H9 (cell line): ENCODE measurements at regions not wholly inside any gene's neighbourhood (a gene's known extent, or its start where the extent isn't known, plus 50 kb on each side); places are given as distances from the start of the nearest gene placed in this dataset.

Experiments used
- DNase-seq: peaks from one replicate; pipeline ENCODE4 v3.0.0-alpha.2; 2017
- H2AFZ ChIP-seq: one replicate; pipeline ENCODE4 v1.6.1; 2013; ENCODE audit warnings: mild to moderate bottlenecking, low read length, control low read depth, moderate library complexity
- H2AK5ac ChIP-seq: 2 replicates; pipeline ENCODE4 v1.6.1; 2013; ENCODE audit warnings: low read length, control low read depth, mixed read lengths; ENCODE audit not compliant: insufficient read length
- H2BK120ac ChIP-seq: one replicate; pipeline ENCODE4 v1.6.1; 2013; ENCODE audit warnings: low read depth, mild to moderate bottlenecking, low read length, control low read depth, inconsistent platforms; ENCODE audit not compliant: poor library complexity, severe bottlenecking
- H2BK12ac ChIP-seq: 2 replicates; pipeline ENCODE4 v1.6.1; 2013; ENCODE audit warnings: low read length, control low read depth, mixed read lengths, low read depth; ENCODE audit not compliant: insufficient read length
- H2BK15ac ChIP-seq: 2 replicates; pipeline ENCODE4 v1.6.1; 2013; ENCODE audit warnings: low read depth, low read length, control low read depth
- H2BK20ac ChIP-seq: one replicate; pipeline ENCODE4 v1.6.1; 2013; ENCODE audit warnings: low read depth, mild to moderate bottlenecking, low read length, control low read depth, inconsistent platforms; ENCODE audit not compliant: poor library complexity, severe bottlenecking
- H2BK5ac ChIP-seq: 2 replicates; pipeline ENCODE4 v1.6.1; 2013; ENCODE audit warnings: low read length, control low read depth, mixed read lengths; ENCODE audit not compliant: insufficient read length
- H3K14ac ChIP-seq: 2 replicates; pipeline ENCODE4 v1.6.1; 2013; ENCODE audit warnings: low read length, control low read depth; ENCODE audit not compliant: insufficient read depth
- H3K18ac ChIP-seq: 2 replicates; pipeline ENCODE4 v1.6.1; 2013; ENCODE audit warnings: low read depth, mild to moderate bottlenecking, mixed read lengths, low read length, control low read depth; ENCODE audit not compliant: insufficient read length
- H3K23ac ChIP-seq: 2 replicates; pipeline ENCODE4 v1.6.1; 2013; ENCODE audit warnings: low read length, control low read depth, mixed read lengths, low read depth; ENCODE audit not compliant: insufficient read length
- H3K23me2 ChIP-seq: 2 replicates; pipeline ENCODE4 v1.6.1; 2013; ENCODE audit warnings: low read depth, mild to moderate bottlenecking, mixed read lengths, low read length, control low read depth; ENCODE audit not compliant: insufficient read length, poor library complexity, severe bottlenecking
- H3K27ac ChIP-seq: 2 replicates; pipeline ENCODE4 v1.5.1; 2013; ENCODE audit warnings: low read length, control low read depth, mixed read lengths, low read depth; ENCODE audit not compliant: insufficient read length
- H3K27me3 ChIP-seq: 2 replicates; pipeline ENCODE4 v1.6.1; 2013; ENCODE audit warnings: low read length, control low read depth, inconsistent platforms; ENCODE audit not compliant: insufficient read depth
- H3K4ac ChIP-seq: 2 replicates; pipeline ENCODE4 v1.6.1; 2013; ENCODE audit warnings: low read depth, mild to moderate bottlenecking, control low read depth, inconsistent platforms, low read length, moderate library complexity
- H3K4me1 ChIP-seq: 2 replicates; pipeline ENCODE4 v1.6.1; 2013; ENCODE audit warnings: low read length, control low read depth, inconsistent platforms; ENCODE audit not compliant: insufficient read depth
- H3K4me2 ChIP-seq: 2 replicates; pipeline ENCODE4 v1.6.1; 2013; ENCODE audit warnings: low read length, control low read depth, mixed read lengths; ENCODE audit not compliant: insufficient read length, insufficient read depth
- H3K56ac ChIP-seq: 2 replicates; pipeline ENCODE4 v1.6.1; 2013; ENCODE audit warnings: low read depth, mild to moderate bottlenecking, mixed read lengths, low read length, control low read depth; ENCODE audit not compliant: insufficient read length
- H3K79me1 ChIP-seq: 2 replicates; pipeline ENCODE4 v1.6.1; 2013; ENCODE audit warnings: low read depth, mild to moderate bottlenecking, moderate library complexity, low read length, control low read depth, inconsistent platforms; ENCODE audit not compliant: insufficient read depth, poor library complexity, severe bottlenecking
- H3K79me2 ChIP-seq: 2 replicates; pipeline ENCODE4 v1.6.1; 2013; ENCODE audit warnings: low read length, control low read depth, inconsistent platforms; ENCODE audit not compliant: insufficient read depth
- H3K9ac ChIP-seq: 2 replicates; pipeline ENCODE4 v1.6.1; 2013; ENCODE audit warnings: low read length, control low read depth, mixed read lengths; ENCODE audit not compliant: insufficient read length; ENCODE audit errors: extremely low read depth
- H3K9me3 ChIP-seq: one replicate; pipeline ENCODE4 v1.6.1; 2013; ENCODE audit warnings: low read depth, low read length, inconsistent platforms; ENCODE audit not compliant: control insufficient read depth
- H3T11ph ChIP-seq: one replicate; pipeline ENCODE4 v1.6.1; 2013; ENCODE audit warnings: mild to moderate bottlenecking, low read length, control low read depth, inconsistent platforms
- H4K20me1 ChIP-seq: one replicate; pipeline ENCODE4 v1.6.1; 2013; ENCODE audit not compliant: control insufficient read depth, insufficient read length, insufficient read depth
- H4K5ac ChIP-seq: 2 replicates; pipeline ENCODE4 v1.6.1; 2013; ENCODE audit warnings: low read depth, mild to moderate bottlenecking, mixed read lengths, low read length, control low read depth; ENCODE audit not compliant: insufficient read length
- H4K8ac ChIP-seq: replicated peaks from 2 replicates; pipeline ENCODE4 v1.6.1; 2013; ENCODE audit warnings: low read length, control low read depth, mixed read lengths, low read depth; ENCODE audit not compliant: insufficient read length
- H4K91ac ChIP-seq: 2 replicates; pipeline ENCODE4 v1.6.1; 2013; ENCODE audit warnings: low read depth, mild to moderate bottlenecking, moderate library complexity, mixed read lengths, low read length, control low read depth; ENCODE audit not compliant: insufficient read length
- H3K27ac Mint-ChIP-seq, 3 experiments: 2 replicates in 2 of 3; 3 replicates in 1 of 3; pipeline ENCODE4 v1.8.0; 2020 to 2021; ENCODE audit warnings: mixed read lengths in 3 of 3, mild to moderate bottlenecking in 1 of 3, moderate library complexity in 1 of 3
- H3K27me3 Mint-ChIP-seq: 2 replicates; pipeline ENCODE4 v1.8.0; 2021; ENCODE audit warnings: low read depth, mild to moderate bottlenecking, moderate library complexity, mixed read lengths
- H3K36me3 Mint-ChIP-seq, 3 experiments: 2 replicates in 2 of 3; 3 replicates in 1 of 3; pipeline ENCODE4 v1.8.0; 2020 to 2021; ENCODE audit warnings: low read depth in 3 of 3, mixed read lengths in 3 of 3; ENCODE audit not compliant: insufficient read depth in 1 of 3
- H3K4me1 Mint-ChIP-seq, 2 experiments: 2 replicates each; pipeline ENCODE4 v1.8.0; 2020; ENCODE audit warnings: mixed read lengths in 2 of 2
- H3K4me3 Mint-ChIP-seq, 2 experiments: 2 replicates in 1 of 2; 3 replicates in 1 of 2; pipeline ENCODE4 v1.8.0; 2020 to 2021; ENCODE audit warnings: mild to moderate bottlenecking in 2 of 2, mixed read lengths in 2 of 2, moderate library complexity in 1 of 2
- H3K9me3 Mint-ChIP-seq, 2 experiments: 2 replicates in 1 of 2; 3 replicates in 1 of 2; pipeline ENCODE4 v1.8.0; 2020; ENCODE audit warnings: mild to moderate bottlenecking in 2 of 2, mixed read lengths in 2 of 2, moderate library complexity in 1 of 2
- WGBS: extraction: QIAGEN DNeasy Blood & Tissue Kit; methylation state at CpG from one replicate; pipeline ENCODE4 v1.1.7; 2013; ENCODE audit warnings: missing lambda C conversion rate, low lambda C conversion rate, mixed read lengths; ENCODE audit not compliant: insufficient read length; ENCODE audit errors: extremely low coverage; 5-methylcytosine and 5-hydroxymethylcytosine counted together
- TF ChIP-seq, protein P1 (sequence below): fragments of 200-600 bp; sonication (generic); conservative IDR thresholded peaks from 3 replicates; pipeline ENCODE4 v1.8.0; 2021; ENCODE audit warnings: antibody characterized with exemption, mild to moderate bottlenecking

DNA sequence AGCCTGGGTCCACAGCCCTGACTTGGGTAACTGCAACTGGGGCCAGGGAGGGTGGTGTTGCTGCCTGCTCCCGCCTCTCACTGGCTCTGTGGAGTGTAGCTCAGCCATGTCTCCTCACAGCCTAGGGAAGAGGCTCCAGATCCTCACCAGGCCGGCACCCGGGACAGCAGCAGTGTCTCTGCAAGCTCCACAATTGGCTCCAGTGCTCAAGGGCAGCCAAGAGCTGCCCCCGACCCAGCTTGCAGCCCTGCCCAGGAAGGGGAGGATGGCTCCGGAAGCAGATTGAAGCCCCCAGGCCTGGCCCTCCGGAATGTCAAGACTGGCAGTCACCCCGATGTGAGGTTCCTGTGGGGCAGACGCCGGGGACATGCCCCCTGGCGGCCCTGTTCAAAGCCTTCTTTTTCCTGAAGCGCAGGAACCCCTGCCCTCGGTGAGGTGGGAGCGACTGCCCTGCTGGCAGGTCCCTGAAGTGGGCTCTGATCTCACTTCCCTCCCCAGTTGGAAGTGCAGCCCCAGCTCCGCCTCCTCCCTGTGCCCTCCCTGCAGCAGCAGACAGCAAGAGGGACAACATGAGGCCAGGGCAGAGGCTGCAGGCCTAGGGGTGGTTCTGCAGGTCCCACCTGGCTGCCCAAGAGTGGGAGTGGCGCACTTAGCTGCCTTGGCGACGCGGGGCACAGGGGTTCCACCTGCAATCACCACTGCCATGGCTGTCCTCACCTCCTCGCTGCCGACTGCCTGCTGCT is 816.2 kb upstream of the LUZP2 start:
- Mint-ChIP-seq H3K27me3 (no peaks in the 10 kb centered on the region), H3K4me3 (no peak overlapping the region), H3K36me3 (no peaks in the 10 kb centered on the region), H3K4me1 (peaks cover 5% of the 10 kb centered on the region in 2 experiments; a peak in 3 of 4 replicates), H3K9me3 (no peaks in the 10 kb centered on the region), H3K27ac (no peak overlapping the region)
- Histone ChIP-seq H2AK5ac (no peak overlapping the region), H2BK5ac (no peak overlapping the region), H3K4me1 (no peaks in the 10 kb centered on the region), H3K79me1 (no peaks in the 10 kb centered on the region), H3K27me3 (no peaks in the 10 kb centered on the region), H3K18ac (no peak overlapping the region), H2BK120ac (no peak overlapping the region), H4K20me1 (no peaks in the 10 kb centered on the region), H3K9ac (no peak overlapping the region), H3K23me2 (no peaks in the 10 kb centered on the region), H2AFZ (no peak overlapping the region), H3K4ac (no peak overlapping the region), H4K91ac (no peak overlapping the region), H3K23ac (no peak overlapping the region), H3K56ac (no peak overlapping the region), H3T11ph (no peak overlapping the region), H3K79me2 (no peaks in the 10 kb centered on the region), H4K5ac (no peak overlapping the region), H4K8ac (no peak overlapping the region), H2BK12ac (no peak overlapping the region), H2BK15ac (no peak overlapping the region), H3K4me2 (no peak overlapping the region), H3K27ac (no peak overlapping the region), H2BK20ac (no peak overlapping the region), H3K9me3 (no peaks in the 10 kb centered on the region), H3K14ac (no peak overlapping the region)
- DNase-seq: peak; percentile 32
- WGBS: no CpG with 5 or more reads among the region's 20 CpGs
- TF ChIP-seq, protein P1, sequence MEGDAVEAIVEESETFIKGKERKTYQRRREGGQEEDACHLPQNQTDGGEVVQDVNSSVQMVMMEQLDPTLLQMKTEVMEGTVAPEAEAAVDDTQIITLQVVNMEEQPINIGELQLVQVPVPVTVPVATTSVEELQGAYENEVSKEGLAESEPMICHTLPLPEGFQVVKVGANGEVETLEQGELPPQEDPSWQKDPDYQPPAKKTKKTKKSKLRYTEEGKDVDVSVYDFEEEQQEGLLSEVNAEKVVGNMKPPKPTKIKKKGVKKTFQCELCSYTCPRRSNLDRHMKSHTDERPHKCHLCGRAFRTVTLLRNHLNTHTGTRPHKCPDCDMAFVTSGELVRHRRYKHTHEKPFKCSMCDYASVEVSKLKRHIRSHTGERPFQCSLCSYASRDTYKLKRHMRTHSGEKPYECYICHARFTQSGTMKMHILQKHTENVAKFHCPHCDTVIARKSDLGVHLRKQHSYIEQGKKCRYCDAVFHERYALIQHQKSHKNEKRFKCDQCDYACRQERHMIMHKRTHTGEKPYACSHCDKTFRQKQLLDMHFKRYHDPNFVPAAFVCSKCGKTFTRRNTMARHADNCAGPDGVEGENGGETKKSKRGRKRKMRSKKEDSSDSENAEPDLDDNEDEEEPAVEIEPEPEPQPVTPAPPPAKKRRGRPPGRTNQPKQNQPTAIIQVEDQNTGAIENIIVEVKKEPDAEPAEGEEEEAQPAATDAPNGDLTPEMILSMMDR: no peak
